ENCODE measurements at regions not wholly inside any gene's neighbourhood (a gene's known extent, or its start where the extent isn't known, plus 50 kb on each side); places are given as distances from the start of the nearest gene placed in this dataset.

DNA sequence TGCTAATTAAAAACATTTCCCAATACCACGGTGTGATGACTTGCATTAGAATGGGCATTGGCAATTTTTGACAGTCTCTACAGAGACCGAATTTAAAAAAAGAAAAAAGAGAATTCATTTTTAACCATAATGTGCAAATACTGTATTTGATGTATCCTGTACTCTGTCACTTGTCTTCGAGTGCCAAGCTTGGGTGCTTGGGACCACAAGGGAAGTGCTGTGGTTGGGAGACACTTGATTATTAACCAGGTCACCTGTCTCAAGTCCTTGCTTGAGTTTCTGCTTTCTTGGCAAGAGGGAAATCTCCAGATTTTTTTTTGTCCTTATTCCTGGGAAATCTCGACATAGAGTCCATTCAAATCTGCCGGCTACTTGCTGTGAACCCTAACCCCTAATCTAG lies 209.0 kb downstream of the MC4R start:
- TF ChIP-seq BRCA1 (IDR thresholded peaks at IDR 0.05; ENCODE audit: low read depth, low read length), result no peak
- TF ChIP-seq, protein P1, sequence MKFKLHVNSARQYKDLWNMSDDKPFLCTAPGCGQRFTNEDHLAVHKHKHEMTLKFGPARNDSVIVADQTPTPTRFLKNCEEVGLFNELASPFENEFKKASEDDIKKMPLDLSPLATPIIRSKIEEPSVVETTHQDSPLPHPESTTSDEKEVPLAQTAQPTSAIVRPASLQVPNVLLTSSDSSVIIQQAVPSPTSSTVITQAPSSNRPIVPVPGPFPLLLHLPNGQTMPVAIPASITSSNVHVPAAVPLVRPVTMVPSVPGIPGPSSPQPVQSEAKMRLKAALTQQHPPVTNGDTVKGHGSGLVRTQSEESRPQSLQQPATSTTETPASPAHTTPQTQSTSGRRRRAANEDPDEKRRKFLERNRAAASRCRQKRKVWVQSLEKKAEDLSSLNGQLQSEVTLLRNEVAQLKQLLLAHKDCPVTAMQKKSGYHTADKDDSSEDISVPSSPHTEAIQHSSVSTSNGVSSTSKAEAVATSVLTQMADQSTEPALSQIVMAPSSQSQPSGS (IDR thresholded peaks at IDR 0.05; ENCODE audit: low read length), result no peak
- TF ChIP-seq, protein P2, sequence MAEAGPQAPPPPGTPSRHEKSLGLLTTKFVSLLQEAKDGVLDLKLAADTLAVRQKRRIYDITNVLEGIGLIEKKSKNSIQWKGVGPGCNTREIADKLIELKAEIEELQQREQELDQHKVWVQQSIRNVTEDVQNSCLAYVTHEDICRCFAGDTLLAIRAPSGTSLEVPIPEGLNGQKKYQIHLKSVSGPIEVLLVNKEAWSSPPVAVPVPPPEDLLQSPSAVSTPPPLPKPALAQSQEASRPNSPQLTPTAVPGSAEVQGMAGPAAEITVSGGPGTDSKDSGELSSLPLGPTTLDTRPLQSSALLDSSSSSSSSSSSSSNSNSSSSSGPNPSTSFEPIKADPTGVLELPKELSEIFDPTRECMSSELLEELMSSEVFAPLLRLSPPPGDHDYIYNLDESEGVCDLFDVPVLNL (IDR thresholded peaks at IDR 0.05; ENCODE audit: low read depth, low read length), result no peak
- TF ChIP-seq SIN3A (IDR thresholded peaks at IDR 0.05; ENCODE audit: low read depth, low read length), result no peak

All from GM12878 (cell line).